Esophagus muscularis mucosa (tissue), 4 donors: ENCODE measurements at regions not wholly inside any gene's neighbourhood (a gene's known extent, or its start where the extent isn't known, plus 50 kb on each side); places are given as distances from the start of the nearest gene placed in this dataset.

Source experiments
- DNase-seq: peaks from one replicate; pipeline ENCODE4 v3.0.0-alpha.2; 2017; ENCODE audit errors: extremely low spot score
- H3K27ac ChIP-seq, 4 donors: fragments of 200-600 bp; sonication (generic); replicated peaks in 1 of 4; 1 replicate in 3 of 4; 2 replicates in 1 of 4; pipeline ENCODE4 v1.5.1; 2016 to 2019; ENCODE audit warnings: mild to moderate bottlenecking in 1 of 4
- H3K27me3 ChIP-seq, 4 donors: fragments of 200-600 bp; sonication (generic); one replicate each; pipeline versions ENCODE4 v1.5.1 to v1.6.0; 2016 to 2019
- H3K36me3 ChIP-seq, 4 donors: fragments of 200-600 bp; sonication (generic); one replicate each; pipeline ENCODE4 v1.5.1; 2016 to 2019
- H3K4me1 ChIP-seq, 4 donors: fragments of 200-600 bp; sonication (generic); one replicate each; pipeline ENCODE4 v1.5.1; 2016 to 2019
- H3K4me3 ChIP-seq, 4 donors: fragments of 200-600 bp; sonication (generic); 1 replicate in 2 of 4; 2 replicates in 2 of 4; pipeline ENCODE4 v1.5.1; 2016 to 2019; ENCODE audit warnings: mild to moderate bottlenecking in 4 of 4, moderate library complexity in 1 of 4
- H3K9me3 ChIP-seq, 4 donors: fragments of 200-600 bp; sonication (generic); 1 replicate in 3 of 4; 2 replicates in 1 of 4; pipeline ENCODE4 v1.5.1; 2016 to 2019
- CTCF ChIP-seq, 3 experiments: fragments of 200-600 bp in 2 of 3; fragments of 450-650 bp in 1 of 3; sonication (generic) in 2 of 3; IDR thresholded peaks; one replicate each; pipeline ENCODE4 v1.5.1; 2017 to 2019; ENCODE audit warnings: antibody characterized with exemption in 3 of 3, mild to moderate bottlenecking in 2 of 3, moderate library complexity in 1 of 3
- EP300 ChIP-seq: sonication (generic); formaldehyde crosslinking; IDR thresholded peaks from one replicate; pipeline ENCODE4 v1.6.1; 2017; ENCODE audit warnings: antibody characterized with exemption
- POLR2A ChIP-seq: fragments of 450-650 bp; IDR thresholded peaks from one replicate; pipeline ENCODE4 v1.6.1; 2017; ENCODE audit warnings: antibody characterized with exemption, moderate library complexity, mild to moderate bottlenecking, low read depth
- POLR2AphosphoS5 ChIP-seq, 2 donors: sonication (generic); formaldehyde crosslinking; IDR thresholded peaks; one replicate each; pipeline ENCODE4 v1.6.1; 2017; ENCODE audit warnings: antibody characterized with exemption in 2 of 2
- WGBS: methylation state at CpG from one replicate; pipeline ENCODE4 v1.1.5; 2018; 5-methylcytosine and 5-hydroxymethylcytosine counted together
- intact Hi-C: fragments of 100-400 bp; cut with DNase I; formaldehyde crosslinking; loops from one replicate; pipeline ENCODE4 v1.15.1; 2023

DNA sequence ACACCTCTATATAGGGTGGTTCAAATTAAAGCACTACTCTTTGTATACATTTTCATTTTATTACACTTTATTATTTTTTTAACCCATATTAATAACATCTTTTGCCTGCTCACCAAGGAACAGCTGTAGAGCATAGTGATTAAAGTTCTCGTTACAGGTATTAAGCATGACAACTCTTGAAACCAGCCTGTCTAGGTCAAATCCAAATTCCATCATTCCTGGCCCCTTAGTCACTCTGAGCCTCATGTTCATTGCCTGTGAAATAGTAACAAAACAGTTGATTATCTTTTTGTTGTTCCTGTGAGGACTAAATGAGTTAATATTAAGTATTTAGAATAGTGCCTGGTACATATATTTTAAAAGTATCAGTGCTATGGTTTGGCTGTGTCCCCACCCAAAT, 334.5 kb downstream of the RAB38 start:
- intact Hi-C loops, result no loop called here
- Histone ChIP-seq H3K36me3 (no peaks in the 10 kb centered on the region), H3K27ac (no peak overlapping the region), H3K4me1 (no peaks in the 10 kb centered on the region), H3K9me3 (no peaks in the 10 kb centered on the region), H3K27me3 (no peaks in the 10 kb centered on the region), H3K4me3 (no peak overlapping the region)
- TF ChIP-seq POLR2AphosphoS5 (IDR thresholded peaks at IDR 0.05) (no peak), EP300 (no peak), CTCF (IDR thresholded peaks at IDR 0.05) (no peak), POLR2A (no peak)
- no peak for DNase-seq
- 86% methylated on average over 1 of the region's 1 CpG for WGBS

- H3K9me3 ChIP-seq, result peaks cover 0 to 7% (median 0%) of the 10 kb centered on the region in 4 donors
- TF ChIP-seq POLR2A, result no peak
- no peak for TF ChIP-seq EP300
- no peak for TF ChIP-seq CTCF (IDR thresholded peaks at IDR 0.05)
- no peak for TF ChIP-seq POLR2AphosphoS5 (IDR thresholded peaks at IDR 0.05)
- H3K36me3 ChIP-seq, result no peaks in the 10 kb centered on the region
- no peaks in the 10 kb centered on the region for H3K4me1 ChIP-seq
- intact Hi-C loops, result no loop called here
- H3K27me3 ChIP-seq, result no peaks in the 10 kb centered on the region
- no peak for DNase-seq
- no peak overlapping the region for H3K4me3 ChIP-seq
- no peak overlapping the region for H3K27ac ChIP-seq
- WGBS, result 92% methylated on average over 5 of the region's 5 CpGs
Measured at GRCh38 chr11:87832211-87832610, 343.0 kb downstream of the RAB38 start.

DNA sequence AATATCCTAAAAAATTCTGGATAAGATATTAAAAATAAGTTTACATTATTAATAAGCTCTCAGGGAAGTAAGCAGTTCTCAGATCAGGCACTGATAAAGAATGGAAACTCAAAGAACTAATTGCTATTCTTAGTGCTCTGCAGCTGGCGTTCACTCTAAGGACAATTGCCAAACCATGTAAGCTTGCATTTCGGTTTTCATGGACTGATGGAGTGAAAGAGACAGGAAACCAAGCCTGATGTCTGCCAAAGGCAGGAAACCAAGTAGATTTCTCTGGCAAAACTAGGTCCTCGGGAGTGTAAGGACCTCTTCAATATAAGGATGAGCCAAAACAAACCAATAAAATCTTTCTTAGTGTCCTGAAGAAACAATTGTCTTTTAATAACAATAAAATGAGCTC, 355.2 kb downstream of the RAB38 start:
- intact Hi-C loops, result no loop called here
- Histone ChIP-seq H3K27ac (no peak overlapping the region), H3K4me3 (no peak overlapping the region), H3K4me1 (no peaks in the 10 kb centered on the region), H3K9me3 (no peaks in the 10 kb centered on the region), H3K36me3 (no peaks in the 10 kb centered on the region), H3K27me3 (no peaks in the 10 kb centered on the region)
- DNase-seq, result no peak
- WGBS, result 27% methylated on average over 3 of the region's 3 CpGs
- TF ChIP-seq POLR2AphosphoS5 (IDR thresholded peaks at IDR 0.05) (no peak), CTCF (IDR thresholded peaks at IDR 0.05) (no peak), POLR2A (no peak), EP300 (no peak)

DNA sequence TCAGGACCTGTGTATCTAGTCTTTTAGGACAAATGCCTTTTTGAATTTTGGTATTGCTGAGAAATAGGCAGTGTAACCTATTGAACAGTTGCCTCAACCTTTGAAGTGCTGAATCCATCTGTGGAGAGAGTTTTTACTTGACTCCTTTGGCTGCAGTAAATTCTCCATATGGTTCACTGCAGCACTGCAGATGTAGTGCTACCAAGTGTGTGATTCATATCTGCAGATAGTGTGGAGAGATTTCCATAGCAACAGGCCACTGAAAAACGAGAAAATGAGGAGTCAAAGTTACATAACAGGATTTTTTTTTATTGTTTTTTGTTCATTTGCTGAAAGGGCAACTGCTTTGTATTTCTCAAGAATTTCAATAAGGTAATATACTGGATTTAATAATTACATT, 356.1 kb downstream of the RAB38 start:
- Histone ChIP-seq H3K9me3 (no peaks in the 10 kb centered on the region), H3K27me3 (no peaks in the 10 kb centered on the region), H3K36me3 (no peaks in the 10 kb centered on the region), H3K4me1 (no peaks in the 10 kb centered on the region), H3K4me3 (no peak overlapping the region), H3K27ac (no peak overlapping the region)
- WGBS, result 32% methylated on average over 1 of the region's 1 CpG
- no peak for TF ChIP-seq EP300
- no peak for DNase-seq
- intact Hi-C loops, result no loop called here

GRCh38 chr11:87812571-87813365, 362.5 kb downstream of the RAB38 start:
- Histone ChIP-seq H3K4me3 (no peak overlapping the region), H3K27me3 (no peaks in the 10 kb centered on the region), H3K9me3 (no peaks in the 10 kb centered on the region), H3K4me1 (no peaks in the 10 kb centered on the region), H3K36me3 (no peaks in the 10 kb centered on the region), H3K27ac (no peak overlapping the region)
- no peak for TF ChIP-seq POLR2A
- TF ChIP-seq POLR2AphosphoS5 (IDR thresholded peaks at IDR 0.05), result no peak
- TF ChIP-seq CTCF (IDR thresholded peaks at IDR 0.05), result no peak
- no peak for TF ChIP-seq EP300
- intact Hi-C loops, result no loop called here
- DNase-seq, result no peak
- 78% methylated on average over 10 of the region's 10 CpGs for WGBS
